ENCODE measurements at regions not wholly inside any gene's neighbourhood (a gene's known extent, or its start where the extent isn't known, plus 50 kb on each side); places are given as distances from the start of the nearest gene placed in this dataset.

- H3K4me3 Mint-ChIP-seq (ENCODE audit: unreplicated experiment), result no peak overlapping the region
- DNase-seq (ENCODE audit: unreplicated experiment), result peak; percentile 5
These were observed 59.2 kb upstream of the TMEM47 start for GRCh38 chrX:34716302-34716701.

GRCh38 chrX:34734383-34734782, 77.3 kb upstream of the TMEM47 start:
- Mint-ChIP-seq H3K36me3 (ENCODE audit: insufficient read depth, unreplicated experiment) (no peaks in the 10 kb centered on the region), H3K27me3 (ENCODE audit: insufficient read depth, unreplicated experiment) (peaks cover 7% of the 10 kb centered on the region), H3K4me1 (ENCODE audit: insufficient read depth, unreplicated experiment) (no peaks in the 10 kb centered on the region), H3K27ac (ENCODE audit: low read depth, unreplicated experiment) (no peak overlapping the region), H3K4me3 (ENCODE audit: unreplicated experiment) (no peak overlapping the region), H3K9me3 (ENCODE audit: unreplicated experiment) (no peaks in the 10 kb centered on the region)
- DNase-seq (ENCODE audit: unreplicated experiment), result peak; percentile 3
- no peak for TF ChIP-seq CTCF (IDR thresholded peaks at IDR 0.05; ENCODE audit: unreplicated experiment)
- ChIA-PET CTCF (no interaction called here), POLR2A (interaction anchor here (0.6 kb wide), 1 partner anchor 29 kb away, joined by 3 read pairs; no protein-coding TSS in a partner anchor)
- BruUV-seq (replicated peaks), result no TSS peak
- intact Hi-C loops (cut with micrococcal nuclease), result no loop called here

More at GRCh38 chrX:34716302-34716701, 59.2 kb upstream of the TMEM47 start:
- Mint-ChIP-seq H3K27me3 (ENCODE audit: insufficient read depth, unreplicated experiment) (no peaks in the 10 kb centered on the region), H3K9me3 (ENCODE audit: unreplicated experiment) (no peaks in the 10 kb centered on the region), H3K4me1 (ENCODE audit: insufficient read depth, unreplicated experiment) (peaks cover 5% of the 10 kb centered on the region), H3K36me3 (ENCODE audit: insufficient read depth, unreplicated experiment) (no peaks in the 10 kb centered on the region), H3K27ac (ENCODE audit: low read depth, unreplicated experiment) (no peak overlapping the region)
- POLR2A ChIA-PET, result no interaction called here
- intact Hi-C loops (cut with micrococcal nuclease), result no loop called here
- no TSS peak for BruUV-seq (replicated peaks)
- CTCF ChIA-PET, result no interaction called here
- TF ChIP-seq CTCF (IDR thresholded peaks at IDR 0.05; ENCODE audit: unreplicated experiment), result no peak

GRCh38 chrX:34744521-34744920, 87.4 kb upstream of the TMEM47 start:
- Mint-ChIP-seq H3K9me3 (ENCODE audit: unreplicated experiment) (no peaks in the 10 kb centered on the region), H3K4me3 (ENCODE audit: unreplicated experiment) (no peak overlapping the region), H3K27ac (ENCODE audit: low read depth, unreplicated experiment) (no peak overlapping the region), H3K36me3 (ENCODE audit: insufficient read depth, unreplicated experiment) (no peaks in the 10 kb centered on the region), H3K4me1 (ENCODE audit: insufficient read depth, unreplicated experiment) (no peaks in the 10 kb centered on the region), H3K27me3 (ENCODE audit: insufficient read depth, unreplicated experiment) (no peaks in the 10 kb centered on the region)
- TF ChIP-seq CTCF (IDR thresholded peaks at IDR 0.05; ENCODE audit: unreplicated experiment), result no peak
- ChIA-PET CTCF (interaction anchor here (0.7 kb wide), 1 partner anchor 26 kb away, joined by 4 read pairs; no protein-coding TSS in a partner anchor), POLR2A (interaction anchor here (0.7 kb wide), 1 partner anchor 70 kb away, joined by 3 read pairs; no protein-coding TSS in a partner anchor)
- intact Hi-C loops (cut with micrococcal nuclease), result no loop called here
- no peak for DNase-seq (ENCODE audit: unreplicated experiment)
- no TSS peak for BruUV-seq (replicated peaks)

GRCh38 chrX:34749896-34750295, 92.8 kb upstream of the TMEM47 start:
- Mint-ChIP-seq H3K4me1 (ENCODE audit: insufficient read depth, unreplicated experiment) (no peaks in the 10 kb centered on the region), H3K27ac (ENCODE audit: low read depth, unreplicated experiment) (no peak overlapping the region), H3K36me3 (ENCODE audit: insufficient read depth, unreplicated experiment) (no peaks in the 10 kb centered on the region), H3K4me3 (ENCODE audit: unreplicated experiment) (no peak overlapping the region), H3K9me3 (ENCODE audit: unreplicated experiment) (no peaks in the 10 kb centered on the region), H3K27me3 (ENCODE audit: insufficient read depth, unreplicated experiment) (peaks cover 11% of the 10 kb centered on the region)
- no TSS peak for BruUV-seq (replicated peaks)
- intact Hi-C loops (cut with micrococcal nuclease), result no loop called here
- no peak for TF ChIP-seq CTCF (IDR thresholded peaks at IDR 0.05; ENCODE audit: unreplicated experiment)
- ChIA-PET POLR2A (no interaction called here), CTCF (no interaction called here)
- no peak for DNase-seq (ENCODE audit: unreplicated experiment)

All from MCF 10A (cell line).